Activated T-cell treated with anti-CD3 and anti-CD28 coated beads, Interleukin-2, amount 50 U/mL, for 48 hours (primary cell): ENCODE measurements at regions not wholly inside any gene's neighbourhood (a gene's known extent, or its start where the extent isn't known, plus 50 kb on each side); places are given as distances from the start of the nearest gene placed in this dataset.
"Not testable (repeated sequence)": the region's sequence is repeated elsewhere in the genome, so short reads cannot be mapped to it uniquely, and the experiment has no call there.

ENCODE experiments used
- DNase-seq, 2 experiments: peaks; one replicate each; pipeline ENCODE4 v3.0.0-alpha.2; 2020

DNA sequence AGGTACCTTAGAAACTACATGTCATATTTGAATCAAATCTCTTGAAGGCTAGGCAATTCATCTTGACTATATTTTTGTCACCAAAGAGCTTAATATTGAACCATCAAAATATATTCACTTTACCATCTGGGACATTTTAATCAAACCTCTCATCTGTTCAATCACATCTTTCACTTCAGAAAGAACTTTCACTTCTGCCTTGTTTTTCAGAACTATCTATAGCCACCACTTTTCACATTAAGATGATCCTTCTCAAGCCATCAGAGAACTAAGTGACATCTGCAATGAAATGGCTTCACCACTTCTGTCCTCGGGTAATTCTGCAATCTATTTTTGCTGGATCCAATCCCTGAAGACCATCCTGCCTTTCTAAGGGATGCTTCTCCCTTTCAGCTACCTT, 57.8 kb downstream of the OR2B2 start:
- no peak for DNase-seq

DNA sequence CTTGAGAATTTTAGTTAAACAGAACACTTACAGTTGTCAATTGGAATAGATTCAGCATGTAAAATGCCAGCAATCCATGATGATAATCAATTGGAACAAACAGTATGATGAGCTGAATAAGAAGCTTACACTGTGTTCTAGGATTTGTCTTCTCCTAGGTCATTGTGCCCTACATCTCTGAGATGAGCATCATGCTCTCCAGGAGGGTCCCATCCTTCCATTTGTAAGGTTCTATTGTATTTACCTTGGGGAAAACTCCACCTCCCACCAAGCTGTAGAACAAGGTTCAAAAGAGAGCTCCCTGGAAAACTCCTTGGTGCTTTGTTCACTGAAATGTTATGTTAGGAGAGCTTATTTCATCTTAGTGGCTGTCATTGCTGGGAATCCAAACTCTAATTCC, 60.8 kb downstream of the OR2B2 start:
- DNase-seq: no peak

DNA sequence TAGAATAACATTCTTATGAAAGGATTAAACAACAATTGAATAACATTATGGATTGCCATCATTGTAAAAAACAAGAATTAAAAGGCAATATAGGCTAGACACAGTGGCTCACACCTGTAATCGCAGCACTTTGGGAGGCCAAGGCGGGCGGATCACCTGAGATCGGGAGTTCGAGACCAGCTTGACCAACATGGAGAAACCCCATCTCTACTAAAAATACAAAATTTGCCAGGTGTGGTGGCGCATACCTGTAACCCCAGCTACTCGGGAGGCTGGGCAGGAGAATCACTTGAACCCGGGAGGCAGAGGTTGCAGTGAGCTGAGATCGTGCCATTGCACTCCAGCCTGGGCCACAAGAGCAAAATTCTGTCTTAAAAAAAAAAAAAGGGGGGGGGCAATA, 63.2 kb downstream of the OR2B2 start:
- not testable (repeated sequence) for DNase-seq

DNA sequence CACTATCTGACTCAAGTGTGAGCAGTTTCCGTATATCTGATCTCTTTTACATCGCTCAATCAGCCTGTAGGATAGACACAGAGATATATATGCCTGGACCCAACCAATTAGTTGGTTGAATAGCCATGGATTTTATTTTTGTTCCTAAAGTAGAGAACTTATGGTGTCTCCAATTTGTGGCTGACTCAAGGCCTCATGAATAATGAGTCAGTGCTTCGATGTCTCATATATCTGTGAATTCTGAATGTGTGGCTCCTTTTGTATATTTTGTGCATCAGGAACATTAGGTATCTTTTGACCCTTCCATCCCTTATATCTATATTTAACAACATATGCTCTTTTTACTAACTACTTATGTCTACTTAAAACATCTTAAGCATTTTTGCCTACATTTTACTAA, 64.5 kb downstream of the OR2B2 start:
- no peak for DNase-seq

DNA sequence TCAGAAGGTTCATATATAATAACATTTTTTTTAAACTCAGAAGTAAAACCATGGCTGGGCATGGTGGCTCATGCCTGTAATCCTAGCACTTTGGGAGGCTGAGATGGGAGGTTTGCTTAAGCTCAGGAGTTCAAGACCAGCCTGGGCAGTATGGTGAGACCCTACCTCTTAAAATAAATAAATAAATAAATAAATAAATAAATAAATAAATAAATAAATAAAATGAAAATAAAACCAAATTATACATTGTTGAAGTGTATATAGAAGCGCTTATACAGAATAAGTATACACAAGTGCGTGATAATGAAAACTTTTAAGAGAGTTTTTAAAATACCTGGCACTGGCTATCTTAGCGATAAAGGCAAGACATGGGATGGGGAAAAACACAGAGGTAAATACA, 71.6 kb downstream of the OR2B2 start:
- DNase-seq: no peak

DNA sequence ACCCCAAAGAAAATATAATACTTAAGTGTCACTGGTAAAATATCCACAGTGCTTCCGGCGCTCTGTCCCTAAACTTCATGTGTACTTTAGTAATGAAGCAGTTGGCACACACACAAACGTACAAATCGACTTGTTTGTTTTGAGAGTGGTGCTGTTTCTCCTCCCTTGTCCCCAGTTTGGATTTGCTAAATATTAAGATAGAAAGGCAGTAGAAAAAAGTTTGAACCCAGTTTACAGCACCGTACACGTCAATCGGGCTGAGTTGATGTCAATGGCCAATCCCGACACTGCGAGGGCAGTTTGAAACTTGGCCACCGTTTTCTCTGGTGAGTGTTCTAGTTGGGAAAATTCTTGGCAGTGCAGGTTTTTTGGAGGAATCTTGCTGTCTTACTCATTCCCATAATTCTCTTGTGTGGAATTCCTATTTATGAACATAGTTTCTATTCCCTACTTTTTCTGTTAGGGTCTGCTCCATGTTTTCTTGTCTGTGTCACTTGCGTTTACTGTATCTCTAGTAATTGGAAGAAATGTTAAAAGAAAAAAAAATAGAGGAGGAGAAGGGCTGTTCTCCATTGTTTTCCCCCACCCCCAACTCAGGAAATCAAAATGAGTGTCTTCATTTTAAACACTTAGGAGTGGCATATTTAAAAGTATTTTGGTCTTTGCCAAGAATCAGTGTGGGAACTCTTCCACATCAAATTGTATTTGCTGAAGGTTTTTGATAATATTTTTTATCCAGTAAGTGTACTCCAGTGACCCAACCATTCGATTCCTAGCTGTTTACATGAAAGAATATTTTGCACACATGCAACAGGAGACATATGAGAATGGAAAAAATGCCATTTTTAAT, 72.3 kb downstream of the OR2B2 start:
- no peak for DNase-seq

DNA sequence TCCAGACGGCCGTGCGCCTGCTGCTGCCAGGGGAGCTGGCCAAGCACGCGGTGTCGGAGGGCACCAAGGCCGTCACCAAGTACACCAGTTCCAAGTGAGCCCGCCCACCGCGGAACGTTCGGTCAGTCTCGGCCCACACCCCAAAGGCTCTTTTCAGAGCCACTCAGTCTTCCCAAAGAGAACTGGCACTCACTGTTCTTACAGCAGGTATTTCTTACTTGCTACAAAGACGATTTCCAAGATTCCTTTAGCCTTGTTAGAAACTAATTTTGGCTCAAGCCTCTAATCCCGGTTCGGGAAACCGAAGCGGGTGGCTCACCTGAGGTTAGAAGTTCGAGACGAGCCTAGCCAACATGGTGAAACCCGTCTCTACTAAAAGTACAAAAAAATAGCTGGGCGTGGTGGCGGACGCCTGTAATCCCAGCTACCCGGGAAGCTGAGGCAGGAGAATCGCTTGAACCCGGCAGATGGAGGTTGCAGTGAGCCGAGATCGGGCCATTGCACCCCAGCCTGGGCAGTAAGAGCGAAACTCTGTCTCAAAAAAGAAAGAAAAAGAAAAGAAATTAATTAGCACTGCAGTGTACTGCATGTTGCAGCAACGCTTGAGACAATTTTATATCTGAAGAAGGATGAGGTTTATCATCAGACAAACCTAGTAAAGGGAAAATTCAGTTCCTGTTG, 73.1 kb downstream of the OR2B2 start:
- DNase-seq: peak; percentile 41 to 47

DNA sequence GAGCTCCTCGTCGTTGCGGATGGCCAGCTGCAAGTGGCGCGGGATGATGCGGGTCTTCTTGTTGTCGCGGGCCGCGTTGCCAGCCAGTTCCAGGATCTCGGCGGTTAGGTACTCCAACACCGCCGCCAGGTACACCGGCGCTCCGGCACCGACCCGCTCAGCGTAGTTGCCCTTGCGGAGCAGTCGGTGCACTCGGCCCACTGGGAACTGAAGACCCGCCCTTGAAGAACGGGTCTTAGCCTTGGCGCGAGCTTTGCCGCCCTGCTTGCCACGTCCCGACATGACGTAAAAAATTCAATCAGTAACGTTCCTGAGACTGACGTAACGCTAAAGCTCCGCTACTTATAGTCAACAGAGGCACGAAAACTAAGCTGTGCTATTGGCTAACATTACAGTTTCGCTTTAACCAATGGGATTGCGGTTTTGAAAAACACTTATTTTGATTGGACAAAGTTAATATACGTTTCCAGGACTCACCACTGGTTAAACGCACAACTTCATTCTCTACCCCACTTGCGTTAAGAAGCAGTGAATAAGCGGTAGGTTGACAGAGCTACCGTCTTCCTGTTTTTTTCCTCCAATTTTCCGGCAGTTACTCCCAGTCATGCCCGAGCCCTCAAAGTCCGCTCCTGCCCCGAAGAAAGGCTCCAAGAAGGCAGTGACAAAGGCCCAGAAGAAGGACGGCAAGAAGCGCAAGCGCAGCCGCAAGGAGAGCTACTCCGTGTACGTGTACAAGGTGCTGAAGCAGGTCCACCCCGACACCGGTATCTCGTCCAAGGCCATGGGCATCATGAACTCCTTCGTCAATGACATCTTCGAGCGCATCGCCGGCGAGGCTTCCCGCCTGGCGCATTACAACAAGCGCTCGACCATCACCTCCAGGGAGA, 73.9 kb downstream of the OR2B2 start:
- peak; percentile 83 to 84 for DNase-seq

DNA sequence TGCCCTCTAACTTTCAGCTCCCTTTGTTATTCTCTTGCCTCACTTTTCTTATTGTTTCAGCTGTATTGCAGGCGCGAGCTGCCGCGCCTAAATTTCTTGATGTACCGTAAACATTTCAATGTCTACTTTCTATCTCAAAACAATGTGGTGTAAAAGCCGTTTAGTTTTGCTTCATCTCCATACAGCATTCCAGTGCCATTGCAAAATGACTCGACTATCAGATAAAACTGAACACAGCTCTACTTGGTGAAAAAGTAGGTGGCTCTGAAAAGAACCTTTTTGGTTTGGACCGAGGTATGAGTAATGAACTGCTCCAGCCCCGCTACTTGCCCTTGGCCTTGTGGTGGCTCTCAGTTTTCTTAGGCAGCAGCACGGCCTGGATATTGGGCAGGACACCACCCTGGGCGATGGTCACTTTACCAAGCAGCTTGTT, 74.6 kb downstream of the OR2B2 start:
- DNase-seq: no peak

DNA sequence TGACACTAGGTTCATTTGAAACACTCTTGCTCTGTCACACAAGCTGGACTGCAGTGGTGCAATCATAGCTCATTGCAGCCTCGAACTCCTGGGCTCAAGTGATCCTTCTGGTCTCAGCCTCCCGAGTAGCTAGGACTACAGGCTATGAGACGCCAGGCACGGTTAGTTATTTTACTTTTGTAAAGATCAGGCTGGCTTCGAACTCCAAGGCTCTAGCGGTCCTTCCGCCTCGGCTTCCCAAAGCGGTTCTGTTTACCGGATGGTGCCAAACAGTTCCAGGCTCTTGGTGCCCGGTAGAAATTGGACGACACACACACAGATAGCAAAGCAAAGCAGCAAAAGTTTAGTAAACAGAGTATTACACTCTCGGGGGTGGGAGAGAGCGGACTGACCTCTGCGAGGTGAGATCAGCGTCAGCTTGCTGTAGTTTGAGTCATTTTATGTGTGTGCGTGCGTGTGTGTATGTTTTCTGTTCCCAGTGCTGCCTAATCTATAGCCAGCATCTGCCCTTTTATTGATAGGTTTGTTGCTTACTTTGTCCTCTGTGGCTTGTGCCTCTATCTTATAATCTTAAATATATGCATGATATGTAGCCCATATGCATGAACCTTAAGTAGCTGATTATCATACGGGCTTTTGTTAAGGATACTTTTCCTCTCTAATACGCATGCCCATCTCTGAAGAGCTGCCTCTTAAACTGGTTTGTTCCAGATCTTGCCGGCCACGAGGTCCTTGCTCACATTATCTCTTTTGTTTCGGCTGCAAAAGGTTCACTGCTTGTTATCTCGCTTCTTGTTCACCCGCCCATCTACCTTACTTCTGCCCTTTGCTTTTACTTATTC, 75.2 kb downstream of the OR2B2 start:
- peak; percentile 70 to 72 for DNase-seq

DNA sequence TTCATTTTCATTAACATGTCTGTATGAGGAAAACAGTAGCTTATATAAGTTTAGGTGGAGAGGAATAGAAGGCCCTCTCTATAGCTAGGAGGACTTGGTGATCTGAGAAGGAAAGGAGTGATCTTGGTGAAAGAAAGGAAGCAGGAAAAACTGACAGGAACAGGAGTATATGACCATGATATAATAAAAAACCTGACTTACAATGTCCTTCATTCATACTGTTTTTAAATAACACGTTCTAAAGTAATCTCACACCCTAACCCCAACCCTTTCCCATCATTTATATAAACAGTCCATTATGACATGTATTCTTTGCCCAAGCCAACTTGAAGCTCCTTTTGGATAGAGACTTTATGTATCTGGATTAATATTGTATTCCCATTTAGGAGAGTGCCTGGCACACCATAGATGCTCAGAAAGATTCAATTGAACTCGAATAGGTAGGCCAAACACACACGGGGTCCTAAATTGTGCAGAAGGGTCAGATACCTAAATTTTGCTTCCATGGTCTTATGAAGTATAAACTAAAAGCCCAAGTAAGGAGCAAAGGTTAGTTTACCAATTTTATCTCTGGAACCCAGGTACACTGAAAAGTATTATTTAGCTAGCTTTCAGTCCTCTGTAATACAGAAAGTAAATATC, 75.9 kb downstream of the OR2B2 start:
- no peak for DNase-seq

DNA sequence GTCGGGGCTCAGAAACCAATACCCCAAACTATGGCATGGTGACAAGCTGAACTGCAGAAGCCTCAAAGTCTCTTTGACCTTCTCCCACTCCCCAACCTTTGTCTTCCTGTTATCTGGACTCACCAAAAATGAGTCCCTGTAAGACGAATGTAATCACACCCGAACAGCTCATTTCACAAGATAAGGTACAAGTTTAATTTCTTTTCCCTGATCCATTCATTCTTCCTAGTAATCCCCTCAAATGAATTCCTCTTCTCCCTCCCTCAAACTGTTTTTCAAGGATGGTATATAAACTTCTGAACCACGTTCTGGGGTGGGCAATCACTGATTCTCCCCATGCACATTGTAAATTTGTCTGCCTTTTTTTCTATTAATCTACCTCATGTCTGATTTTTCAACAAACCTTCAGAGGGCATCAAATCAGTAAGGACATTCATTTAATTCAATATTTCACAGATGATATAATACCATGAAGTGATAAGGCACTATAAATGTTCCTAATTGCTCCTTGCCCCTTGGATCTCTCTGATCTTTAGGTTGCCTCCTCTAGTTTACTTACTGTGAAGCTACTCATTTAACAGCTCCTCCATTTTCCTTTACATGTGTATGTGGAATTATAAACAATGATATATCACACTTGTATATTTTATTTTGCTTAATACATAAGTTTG, 77.2 kb downstream of the OR2B2 start:
- no peak for DNase-seq

DNA sequence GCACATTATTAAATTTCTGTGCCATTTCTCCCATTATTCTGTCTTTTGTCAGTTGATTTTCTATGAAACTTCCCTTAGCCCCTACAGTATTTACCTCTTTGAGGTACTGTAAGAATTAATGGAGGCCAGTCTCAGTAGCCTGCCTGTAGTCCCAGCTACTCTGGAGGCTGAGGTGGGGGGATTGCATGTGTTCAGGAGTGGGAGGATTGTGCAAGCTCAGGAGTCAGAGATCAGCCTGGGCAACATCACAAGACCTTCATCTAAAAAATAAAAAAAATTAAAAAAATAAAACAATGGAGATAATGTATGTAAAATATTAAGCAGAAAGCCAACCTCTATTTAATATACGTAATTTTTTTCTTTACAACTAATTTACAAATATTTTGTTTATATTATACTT, 77.8 kb downstream of the OR2B2 start:
- DNase-seq: no peak

DNA sequence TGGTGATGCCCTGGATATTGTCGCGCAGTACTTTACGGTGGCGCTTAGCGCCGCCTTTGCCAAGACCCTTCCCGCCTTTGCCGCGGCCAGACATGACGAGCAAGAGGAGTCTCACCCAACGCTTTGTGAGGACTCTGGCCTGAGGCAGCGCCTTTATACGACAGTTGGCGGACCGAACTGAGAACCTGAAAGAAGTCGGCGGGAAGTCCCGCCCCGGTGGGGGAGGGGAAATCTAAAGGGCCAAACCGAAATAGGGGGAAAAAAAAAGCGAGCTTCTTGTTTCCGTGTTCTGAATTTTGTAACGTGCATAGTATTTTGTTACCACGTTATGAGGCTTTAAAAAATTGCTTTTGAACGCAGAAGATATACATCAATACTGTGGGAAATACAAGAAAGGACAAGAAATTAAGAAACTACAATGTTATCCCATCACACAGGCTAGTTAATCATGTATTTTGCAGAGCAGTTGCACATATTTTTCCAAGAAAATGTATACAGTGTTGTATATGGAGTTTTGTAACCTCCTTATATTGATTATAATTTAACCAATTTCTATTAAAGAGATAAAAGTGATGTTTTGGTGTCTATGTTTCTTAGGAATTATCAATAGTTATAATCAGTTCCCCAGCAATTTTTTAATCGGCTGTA, 80.6 kb downstream of the OR2B2 start:
- DNase-seq: peak; percentile 93 to 95

DNA sequence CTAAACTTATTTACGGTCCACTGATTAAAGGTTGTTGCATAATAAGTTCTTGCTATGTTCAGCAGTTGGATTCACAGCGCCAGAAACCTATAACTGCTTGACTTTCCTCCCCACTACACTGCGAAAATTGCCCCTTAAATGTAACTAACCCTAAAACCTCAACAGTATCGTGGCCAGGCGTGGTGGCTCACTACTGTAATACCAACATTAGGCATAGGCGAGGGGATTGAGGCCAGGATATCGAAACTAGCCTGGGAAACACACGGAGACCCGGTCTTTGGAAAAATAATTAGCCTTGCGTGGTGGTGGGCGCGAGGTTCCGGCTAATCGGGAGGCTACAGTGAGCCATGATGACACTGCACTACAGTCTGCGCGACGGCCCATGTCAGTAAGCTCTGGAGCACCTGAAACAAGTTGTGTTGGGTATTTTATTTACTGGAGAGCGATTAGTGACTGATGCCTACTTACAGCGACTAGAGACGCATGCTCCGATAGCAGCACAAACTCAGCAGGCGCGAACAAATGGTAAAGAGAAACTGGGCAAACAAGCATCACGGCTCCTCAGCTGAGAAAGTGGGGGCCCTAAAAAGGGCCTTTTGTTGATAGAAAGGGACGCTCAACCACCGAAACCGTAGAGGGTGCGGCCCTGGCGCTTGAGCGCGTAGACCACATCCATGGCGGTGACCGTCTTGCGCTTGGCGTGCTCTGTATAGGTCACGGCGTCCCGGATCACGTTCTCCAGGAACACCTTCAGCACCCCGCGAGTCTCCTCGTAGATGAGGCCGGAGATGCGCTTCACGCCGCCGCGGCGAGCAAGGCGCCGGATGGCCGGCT, 81.4 kb downstream of the OR2B2 start:
- DNase-seq: peak; percentile 69 to 70

DNA sequence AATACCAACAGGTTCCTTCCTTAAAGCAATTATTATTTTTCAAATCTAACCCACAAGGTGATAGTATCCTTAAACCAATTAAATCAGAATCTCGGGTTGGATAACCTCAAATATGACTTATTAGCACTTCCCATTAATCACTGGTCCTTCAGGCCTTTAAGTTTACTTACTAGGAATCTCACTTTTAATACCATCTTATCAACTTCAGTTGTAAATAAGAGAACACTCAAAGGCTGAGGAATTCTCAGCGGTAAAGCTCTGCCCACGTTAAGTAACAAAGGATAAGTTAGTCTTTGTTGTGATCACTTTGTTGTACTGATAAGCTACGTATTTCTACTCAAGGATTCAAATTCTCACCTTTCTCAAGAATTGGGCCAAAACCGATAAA, 82.0 kb downstream of the OR2B2 start:
- DNase-seq: no peak

DNA sequence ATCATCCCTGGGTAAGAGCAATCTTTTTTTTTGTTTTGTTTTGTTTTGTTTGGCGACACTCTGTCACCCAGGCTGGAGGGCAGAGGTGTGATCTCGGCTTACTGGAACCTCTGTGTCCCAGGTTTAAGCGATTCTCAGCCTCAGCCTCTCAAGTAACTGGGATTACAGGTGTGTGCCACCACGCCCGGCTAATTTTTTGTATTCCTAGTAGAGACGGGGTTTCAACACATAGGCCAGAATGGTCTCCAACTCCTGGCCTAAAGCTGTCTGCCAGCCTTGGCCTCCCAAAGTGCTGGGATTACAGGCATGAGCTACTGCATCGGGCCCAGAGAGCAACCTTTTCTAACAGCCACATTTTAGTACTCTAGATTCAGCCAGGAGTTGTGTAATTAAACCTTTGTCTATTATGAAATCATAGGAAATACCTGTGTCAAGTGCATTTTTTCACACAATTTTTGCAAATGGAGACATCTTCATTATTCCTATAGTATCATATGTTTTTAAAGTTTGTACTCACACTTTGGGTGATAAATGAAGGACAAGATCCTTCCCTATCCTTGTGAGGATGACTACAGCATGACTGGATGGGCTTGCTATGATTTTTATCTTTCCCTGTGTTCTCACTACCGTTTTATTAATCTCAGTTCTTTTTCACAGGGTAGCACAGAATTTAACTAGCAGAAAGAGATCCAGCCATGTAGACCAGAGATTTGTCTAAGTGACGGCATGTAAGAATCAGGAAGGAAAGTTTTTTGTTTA, 82.6 kb downstream of the OR2B2 start:
- no peak for DNase-seq

DNA sequence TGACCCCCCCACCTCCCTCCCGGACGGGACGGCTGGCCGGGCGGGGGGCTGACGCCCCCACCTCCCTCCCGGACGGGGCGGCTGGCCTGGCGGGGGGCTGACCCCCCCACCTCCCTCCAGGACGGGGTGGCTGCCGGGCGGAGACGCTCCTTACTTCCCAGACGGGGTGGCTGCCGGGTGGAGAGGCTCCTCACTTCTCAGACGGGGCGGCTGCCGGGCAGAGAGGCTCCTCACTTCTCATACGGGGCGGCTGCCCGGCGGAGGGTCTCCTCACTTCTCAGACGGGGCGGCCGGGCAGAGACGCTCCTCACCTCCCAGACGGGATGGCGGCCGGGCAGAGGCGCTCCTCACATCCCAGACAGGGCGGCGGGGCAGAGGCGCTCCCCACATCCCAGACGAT, 84.7 kb downstream of the OR2B2 start:
- not testable (repeated sequence) for DNase-seq

DNA sequence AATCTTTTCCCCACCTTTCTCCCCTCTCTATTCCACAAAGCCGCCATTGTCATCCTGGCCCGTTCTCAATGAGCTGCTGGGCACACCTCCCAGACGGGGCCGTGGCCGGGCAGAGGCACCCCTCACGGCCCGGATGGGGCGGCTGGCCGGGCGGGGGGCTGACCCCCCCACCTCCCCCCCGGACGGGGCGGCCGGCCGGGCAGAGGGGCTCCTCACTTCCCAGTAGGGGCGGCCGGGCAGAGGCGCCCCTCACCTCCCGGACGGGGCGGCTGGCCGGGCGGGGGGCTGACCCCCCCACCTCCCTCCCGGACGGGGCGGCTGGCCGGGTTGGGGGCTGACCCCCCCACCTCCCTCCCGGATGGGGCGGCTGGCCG, 85.6 kb downstream of the OR2B2 start:
- DNase-seq: not testable (repeated sequence)
